ENCODE measurements at regions not wholly inside any gene's neighbourhood (a gene's known extent, or its start where the extent isn't known, plus 50 kb on each side); places are given as distances from the start of the nearest gene placed in this dataset.

DNA sequence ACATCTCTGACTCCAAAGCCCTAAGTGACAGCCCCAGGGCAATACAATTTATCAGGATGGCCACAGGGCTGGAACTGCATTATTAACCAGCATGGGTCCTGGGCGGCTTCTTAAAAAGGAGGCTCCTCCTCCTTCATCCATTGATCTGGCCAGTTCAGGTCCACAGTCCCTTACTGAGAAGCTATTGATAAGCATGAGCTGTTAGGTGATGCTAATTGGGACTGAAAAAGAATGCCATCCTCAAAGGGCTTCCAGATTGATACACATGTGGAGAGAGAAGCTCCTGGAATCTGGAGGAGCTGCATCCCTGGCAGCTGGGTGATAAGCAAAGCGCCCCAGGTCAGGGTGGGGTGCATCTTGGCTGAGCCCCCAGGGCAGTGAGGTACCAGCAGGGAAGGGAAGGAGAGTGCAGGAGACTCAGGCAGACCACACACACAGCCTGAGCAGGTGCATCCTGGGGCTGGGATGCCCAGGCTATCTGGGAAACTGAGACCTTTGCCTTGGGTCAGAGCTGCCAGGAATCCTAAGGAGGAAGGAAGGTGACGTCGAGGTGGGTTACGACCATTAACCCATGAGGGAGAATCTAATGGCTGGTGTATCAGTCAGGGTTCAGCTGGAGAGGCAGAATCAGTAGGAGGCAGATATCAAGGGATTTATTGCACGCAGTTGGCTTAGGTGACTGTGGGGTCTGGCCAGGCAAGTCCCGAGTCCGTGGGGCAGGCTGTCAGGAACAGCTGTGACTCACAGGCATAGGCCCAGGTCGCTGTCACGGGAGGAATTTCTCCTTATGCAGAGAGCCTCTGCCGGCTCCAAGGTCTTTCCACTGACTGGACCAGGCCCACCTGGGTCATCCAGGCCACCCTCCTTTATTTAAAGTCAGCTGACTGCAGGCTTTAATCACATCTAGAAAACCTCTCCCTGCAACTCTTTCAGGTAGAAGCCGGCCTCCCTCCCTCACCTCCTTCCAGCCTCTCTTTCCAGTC is 261.2 kb downstream of the BMP7 start:
- DNase-seq (ENCODE audit: low spot score) (no peak), ATAC-seq (no peak)
- H3K4me1 Mint-ChIP-seq (ENCODE audit: low read depth in 2 of 2): no peaks in the 10 kb centered on the region
- H3K36me3 Mint-ChIP-seq: no peaks in the 10 kb centered on the region
- H3K27me3 Mint-ChIP-seq: peaks cover 13 to 19% of the 10 kb centered on the region in 2 donors
- no peak overlapping the region for H3K4me3 Mint-ChIP-seq
- no peak overlapping the region for H3K27ac Mint-ChIP-seq
- H3K9me3 Mint-ChIP-seq: no peaks in the 10 kb centered on the region

- Mint-ChIP-seq H3K4me1 (ENCODE audit: low read depth in 2 of 2) (no peaks in the 10 kb centered on the region), H3K9me3 (no peaks in the 10 kb centered on the region), H3K4me3 (no peak overlapping the region), H3K27me3 (peaks cover 18 to 32% of the 10 kb centered on the region in 2 donors), H3K27ac (no peak overlapping the region), H3K36me3 (no peaks in the 10 kb centered on the region)
- DNase-seq (ENCODE audit: low spot score): no peak
- no peak for ATAC-seq
These were observed 259.9 kb downstream of the BMP7 start for GRCh38 chr20:57006411-57007170.

DNA sequence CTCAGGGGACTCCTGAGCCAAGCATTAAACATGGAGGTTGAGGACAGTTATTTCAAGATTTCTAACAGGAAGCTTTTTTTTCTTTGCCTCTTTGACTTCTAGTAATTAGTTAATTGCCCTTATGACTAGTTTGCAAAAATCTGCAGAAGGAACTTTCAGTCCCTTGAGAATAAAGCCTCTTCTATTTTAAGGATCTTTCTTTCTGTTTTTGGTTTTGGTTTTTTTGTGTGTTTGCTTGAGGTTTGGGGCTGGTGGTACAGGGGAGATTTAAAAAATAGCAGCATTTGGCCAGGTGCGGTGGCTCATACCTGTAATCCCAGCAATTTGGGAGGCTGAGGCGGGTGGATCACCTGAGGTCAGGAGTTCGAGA is 259.3 kb downstream of the BMP7 start:
- no peak overlapping the region for H3K27ac Mint-ChIP-seq
- no peak for ATAC-seq
- peaks cover 19 to 32% of the 10 kb centered on the region in 2 donors for H3K27me3 Mint-ChIP-seq
- no peaks in the 10 kb centered on the region for H3K9me3 Mint-ChIP-seq
- H3K4me3 Mint-ChIP-seq: no peak overlapping the region
- H3K4me1 Mint-ChIP-seq (ENCODE audit: low read depth in 2 of 2): no peaks in the 10 kb centered on the region
- no peaks in the 10 kb centered on the region for H3K36me3 Mint-ChIP-seq
- no peak for DNase-seq (ENCODE audit: low spot score)

DNA sequence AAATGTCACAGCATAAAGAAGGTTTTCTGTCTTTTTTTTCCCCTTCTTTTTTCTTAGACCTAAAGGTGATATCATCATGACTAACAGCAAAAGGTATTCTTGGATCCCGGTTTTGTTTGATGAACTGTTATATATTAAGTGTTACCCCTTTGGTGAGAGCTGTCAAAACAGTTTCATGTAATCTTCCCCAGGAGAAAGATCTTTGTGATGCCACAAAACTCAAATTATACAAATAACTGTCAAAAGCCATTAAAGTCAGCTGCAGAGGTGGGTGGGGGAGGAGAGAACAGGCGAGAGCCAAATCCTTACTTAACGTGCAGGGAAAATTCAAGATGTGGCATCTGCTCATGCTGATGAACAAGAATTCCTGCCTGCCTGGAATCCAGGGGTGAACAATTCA is 258.2 kb downstream of the BMP7 start:
- Mint-ChIP-seq H3K4me1 (ENCODE audit: low read depth in 2 of 2) (no peaks in the 10 kb centered on the region), H3K4me3 (no peak overlapping the region), H3K36me3 (no peaks in the 10 kb centered on the region), H3K9me3 (no peaks in the 10 kb centered on the region), H3K27ac (no peak overlapping the region), H3K27me3 (peaks cover 24 to 40% of the 10 kb centered on the region in 2 donors)
- DNase-seq (ENCODE audit: low spot score): no peak
- no peak for ATAC-seq

GRCh38 chr20:57009355-57009754 is 257.1 kb downstream of the BMP7 start:
- Mint-ChIP-seq H3K4me1 (ENCODE audit: low read depth in 2 of 2) (no peaks in the 10 kb centered on the region), H3K4me3 (no peak overlapping the region), H3K27ac (no peak overlapping the region), H3K36me3 (no peaks in the 10 kb centered on the region), H3K9me3 (no peaks in the 10 kb centered on the region), H3K27me3 (peaks cover 28 to 51% of the 10 kb centered on the region in 2 donors)
- DNase-seq (ENCODE audit: low spot score) (no peak), ATAC-seq (no peak)

DNA sequence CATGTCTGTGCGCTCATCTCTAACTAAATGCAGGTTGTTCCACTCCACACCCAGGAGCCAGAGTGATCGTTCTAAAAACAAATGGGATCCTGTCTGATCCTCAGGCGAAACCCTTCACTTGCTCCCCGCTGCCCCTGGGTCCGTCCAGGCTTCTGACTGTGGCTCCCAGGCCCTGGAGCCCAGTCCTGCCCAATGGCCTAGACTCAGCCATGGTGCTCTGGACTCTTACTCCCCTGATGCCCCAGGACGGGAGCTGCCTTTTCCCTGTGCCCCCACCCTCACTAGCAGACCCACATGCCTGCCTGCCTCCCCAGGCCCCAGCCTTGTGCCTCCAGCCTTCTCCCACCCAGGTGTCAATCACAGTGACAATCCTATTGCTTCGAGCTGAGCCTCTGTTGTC is 256.7 kb downstream of the BMP7 start:
- no peak for ATAC-seq
- H3K27ac Mint-ChIP-seq: no peak overlapping the region
- H3K36me3 Mint-ChIP-seq: no peaks in the 10 kb centered on the region
- peaks cover 33 to 55% of the 10 kb centered on the region in 2 donors for H3K27me3 Mint-ChIP-seq
- H3K4me1 Mint-ChIP-seq (ENCODE audit: low read depth in 2 of 2): no peaks in the 10 kb centered on the region
- H3K4me3 Mint-ChIP-seq: no peak overlapping the region
- H3K9me3 Mint-ChIP-seq: no peaks in the 10 kb centered on the region
- no peak for DNase-seq (ENCODE audit: low spot score)

GRCh38 chr20:57012691-57013090 is 253.8 kb downstream of the BMP7 start:
- Mint-ChIP-seq H3K36me3 (no peaks in the 10 kb centered on the region), H3K9me3 (no peaks in the 10 kb centered on the region), H3K27me3 (peaks cover 34 to 50% of the 10 kb centered on the region in 2 donors), H3K27ac (no peak overlapping the region), H3K4me3 (no peak overlapping the region), H3K4me1 (ENCODE audit: low read depth in 2 of 2) (no peaks in the 10 kb centered on the region)
- DNase-seq (ENCODE audit: low spot score) (no peak), ATAC-seq (no peak)

GRCh38 chr20:57013217-57013616 is 253.2 kb downstream of the BMP7 start:
- ATAC-seq: no peak
- DNase-seq (ENCODE audit: low spot score): no peak
- Mint-ChIP-seq H3K4me3 (no peak overlapping the region), H3K27ac (no peak overlapping the region), H3K9me3 (no peaks in the 10 kb centered on the region), H3K36me3 (no peaks in the 10 kb centered on the region), H3K4me1 (ENCODE audit: low read depth in 2 of 2) (no peaks in the 10 kb centered on the region), H3K27me3 (peaks cover 34 to 50% of the 10 kb centered on the region in 2 donors)

- H3K36me3 Mint-ChIP-seq: no peaks in the 10 kb centered on the region
- H3K27ac Mint-ChIP-seq: no peak overlapping the region
- H3K9me3 Mint-ChIP-seq: no peaks in the 10 kb centered on the region
- DNase-seq (ENCODE audit: low spot score) (no peak), ATAC-seq (no peak)
- H3K27me3 Mint-ChIP-seq: peaks cover 37 to 50% of the 10 kb centered on the region in 2 donors
- no peak overlapping the region for H3K4me3 Mint-ChIP-seq
- H3K4me1 Mint-ChIP-seq (ENCODE audit: low read depth in 2 of 2): no peaks in the 10 kb centered on the region
These were observed 252.7 kb downstream of the BMP7 start for GRCh38 chr20:57013741-57014140.

DNA sequence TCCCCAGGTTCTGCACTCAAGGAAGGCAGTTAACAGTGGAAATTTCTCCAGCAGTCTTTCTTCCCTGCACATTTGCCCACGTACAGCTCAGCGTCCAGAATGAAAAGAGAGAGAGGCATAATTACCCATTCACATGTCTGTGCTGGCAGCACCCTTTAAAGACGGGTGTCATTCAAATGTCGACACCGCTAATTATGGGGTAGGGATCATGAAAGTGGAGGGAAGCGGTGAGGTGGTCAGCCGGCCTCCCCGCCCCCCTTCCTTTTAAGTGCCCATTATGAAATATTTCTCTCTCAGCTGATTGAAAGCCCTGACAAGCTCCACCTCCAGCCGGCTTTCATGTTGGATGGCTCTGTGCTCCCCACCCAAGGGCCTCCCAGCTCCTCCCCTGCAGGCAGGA is 246.1 kb downstream of the BMP7 start:
- DNase-seq (ENCODE audit: low spot score) (no peak), ATAC-seq (no peak)
- Mint-ChIP-seq H3K27me3 (peaks cover 19 to 30% of the 10 kb centered on the region in 2 donors), H3K9me3 (no peaks in the 10 kb centered on the region), H3K4me1 (ENCODE audit: low read depth in 2 of 2) (no peaks in the 10 kb centered on the region), H3K36me3 (no peaks in the 10 kb centered on the region), H3K27ac (no peak overlapping the region), H3K4me3 (no peak overlapping the region)

- Mint-ChIP-seq H3K27ac (no peak overlapping the region), H3K27me3 (peaks cover 24 to 28% of the 10 kb centered on the region in 2 donors), H3K4me1 (ENCODE audit: low read depth in 2 of 2) (no peaks in the 10 kb centered on the region), H3K9me3 (no peaks in the 10 kb centered on the region), H3K4me3 (no peak overlapping the region), H3K36me3 (no peaks in the 10 kb centered on the region)
- DNase-seq (ENCODE audit: low spot score): no peak
- no peak for ATAC-seq
These were observed 244.1 kb downstream of the BMP7 start for GRCh38 chr20:57022306-57022705.

DNA sequence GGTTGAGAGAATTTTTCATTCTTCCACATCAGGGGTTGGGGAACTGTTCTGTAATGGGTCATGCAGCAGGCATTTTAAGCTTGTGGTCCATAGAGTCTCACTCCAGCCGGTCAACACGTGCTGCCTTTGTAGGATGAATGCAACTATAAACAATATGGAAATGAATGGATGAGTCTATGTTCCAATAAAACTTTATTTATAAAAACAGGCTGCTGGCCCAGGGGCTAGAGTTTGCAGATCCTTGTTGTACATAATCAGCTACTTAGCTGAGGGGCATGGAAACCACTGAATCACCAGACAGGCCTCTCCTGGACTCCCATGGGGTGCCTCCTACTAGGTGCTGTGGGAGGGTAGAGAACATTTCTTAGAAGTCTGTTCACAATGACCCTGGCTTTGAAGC is 243.4 kb downstream of the BMP7 start:
- peaks cover 31 to 32% of the 10 kb centered on the region in 2 donors for H3K27me3 Mint-ChIP-seq
- no peaks in the 10 kb centered on the region for H3K36me3 Mint-ChIP-seq
- H3K9me3 Mint-ChIP-seq: no peaks in the 10 kb centered on the region
- no peak overlapping the region for H3K4me3 Mint-ChIP-seq
- H3K4me1 Mint-ChIP-seq (ENCODE audit: low read depth in 2 of 2): no peaks in the 10 kb centered on the region
- DNase-seq (ENCODE audit: low spot score) (no peak), ATAC-seq (no peak)
- no peak overlapping the region for H3K27ac Mint-ChIP-seq

DNA sequence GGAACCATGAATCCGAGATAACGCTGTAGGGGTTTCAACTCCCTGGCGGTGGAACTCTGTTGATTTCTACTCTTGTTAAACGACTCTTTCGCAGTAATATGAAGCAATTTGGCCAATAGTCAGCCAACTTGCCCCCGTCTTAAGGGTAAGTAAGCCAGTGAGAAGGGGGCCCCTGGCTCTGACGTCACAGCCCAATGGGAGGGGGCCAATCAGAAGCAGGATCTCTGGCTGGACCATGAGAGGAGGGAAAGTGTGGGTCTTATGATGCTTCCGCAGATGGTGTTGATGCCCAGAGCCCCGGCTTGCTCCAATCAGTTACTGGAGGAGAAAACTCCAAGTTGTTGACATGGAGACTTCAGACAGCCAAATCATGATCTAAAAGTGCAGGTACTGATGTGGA is 242.4 kb downstream of the BMP7 start:
- Mint-ChIP-seq H3K4me3 (no peak overlapping the region), H3K36me3 (no peaks in the 10 kb centered on the region), H3K9me3 (no peaks in the 10 kb centered on the region), H3K4me1 (ENCODE audit: low read depth in 2 of 2) (no peaks in the 10 kb centered on the region), H3K27me3 (peaks cover 30 to 32% of the 10 kb centered on the region in 2 donors), H3K27ac (no peak overlapping the region)
- ATAC-seq: no peak
- DNase-seq (ENCODE audit: low spot score): no peak

DNA sequence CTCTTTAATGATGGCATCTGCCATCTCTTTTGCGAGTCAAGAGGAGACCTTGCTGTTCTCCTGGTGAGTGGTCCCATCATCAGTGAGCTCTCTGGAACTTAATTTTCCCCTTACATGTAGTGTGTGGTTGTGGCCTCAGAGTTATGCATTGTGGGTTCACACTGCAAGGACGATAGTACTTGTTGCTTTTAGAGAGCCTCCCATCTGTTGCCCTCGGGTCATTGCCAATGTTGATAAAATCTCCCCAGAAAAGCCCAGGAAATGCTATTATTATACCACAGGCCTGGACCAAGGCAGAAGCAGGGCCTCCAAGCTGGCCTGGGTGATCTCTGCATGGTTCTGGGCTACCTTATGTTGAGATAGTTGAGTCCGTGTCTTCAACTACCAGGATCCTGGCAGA is 241.6 kb downstream of the BMP7 start:
- peaks cover 35 to 39% of the 10 kb centered on the region in 2 donors for H3K27me3 Mint-ChIP-seq
- no peaks in the 10 kb centered on the region for H3K36me3 Mint-ChIP-seq
- no peak for ATAC-seq
- DNase-seq (ENCODE audit: low spot score): no peak
- H3K27ac Mint-ChIP-seq: no peak overlapping the region
- no peak overlapping the region for H3K4me3 Mint-ChIP-seq
- H3K9me3 Mint-ChIP-seq: no peaks in the 10 kb centered on the region
- H3K4me1 Mint-ChIP-seq (ENCODE audit: low read depth in 2 of 2): no peaks in the 10 kb centered on the region
